Embryonic facial prominence (tissue), 1 donor: ENCODE measurements at regions not wholly inside any gene's neighbourhood (a gene's known extent, or its start where the extent isn't known, plus 50 kb on each side); places are given as distances from the start of the nearest gene placed in this dataset.
"Not testable (repeated sequence)": the region's sequence is repeated elsewhere in the genome, so short reads cannot be mapped to it uniquely, and the experiment has no call there.

Experiments used
- DNase-seq: peaks from one replicate; pipeline ENCODE4 v3.0.0-alpha.2; 2016; ENCODE audit errors: extremely low spot score

DNA sequence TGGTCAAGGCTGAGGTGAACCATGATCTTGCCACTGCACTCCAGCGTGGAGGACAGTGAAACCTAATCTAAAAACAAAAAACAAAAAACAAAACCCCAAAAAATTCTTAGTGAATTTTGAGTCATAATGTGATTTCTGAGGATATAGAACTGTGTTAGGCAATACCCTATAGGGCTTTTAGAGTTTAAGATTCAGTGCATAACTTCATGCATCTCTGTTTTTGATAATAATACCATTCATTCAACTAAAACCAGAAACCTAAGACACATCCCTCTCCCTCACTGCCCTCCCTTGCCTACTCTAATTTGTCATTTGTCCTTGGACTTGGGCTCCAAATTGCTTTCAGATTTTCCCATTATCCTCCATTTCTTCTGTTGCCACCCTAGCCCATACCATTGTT, 405.7 kb upstream of the EDIL3 start:
- DNase-seq: no peak

DNA sequence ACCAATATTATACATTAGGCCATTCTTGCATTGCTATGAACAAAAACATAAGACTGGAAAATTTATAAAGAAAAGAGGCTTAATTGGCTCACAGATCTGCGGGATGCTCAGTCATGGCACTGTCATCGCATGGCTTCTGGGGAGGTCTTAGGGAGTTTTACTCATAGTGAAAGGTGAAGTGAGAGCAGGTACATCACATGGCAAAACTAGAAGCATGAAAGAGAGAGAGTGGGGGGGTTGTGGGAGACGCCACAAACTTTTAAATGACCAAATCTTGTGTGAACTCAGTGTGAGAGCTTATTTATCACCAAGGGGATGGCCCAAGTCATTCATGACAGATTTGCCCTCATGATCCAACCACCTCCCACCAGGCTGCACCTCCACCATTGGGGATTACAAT, 398.3 kb upstream of the EDIL3 start:
- no peak for DNase-seq

DNA sequence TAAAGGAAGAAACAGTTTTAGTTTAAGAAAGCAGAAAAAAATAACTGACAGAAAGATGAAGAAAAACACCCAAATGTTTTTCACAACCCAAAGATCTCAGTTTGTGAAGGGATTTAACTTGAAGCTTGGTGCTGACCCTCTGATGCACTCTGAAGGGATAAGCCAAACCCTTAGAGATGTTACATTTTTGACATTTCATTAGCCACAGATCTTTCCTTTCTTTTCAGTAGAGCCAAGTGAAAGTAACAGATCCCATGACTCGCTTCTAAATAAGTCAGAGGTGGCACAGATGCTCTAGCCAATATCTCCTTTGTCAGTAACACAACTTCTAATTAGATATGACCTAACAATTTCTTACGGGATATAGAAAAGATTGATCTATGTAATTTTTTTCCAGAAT, 394.5 kb upstream of the EDIL3 start:
- no peak for DNase-seq

DNA sequence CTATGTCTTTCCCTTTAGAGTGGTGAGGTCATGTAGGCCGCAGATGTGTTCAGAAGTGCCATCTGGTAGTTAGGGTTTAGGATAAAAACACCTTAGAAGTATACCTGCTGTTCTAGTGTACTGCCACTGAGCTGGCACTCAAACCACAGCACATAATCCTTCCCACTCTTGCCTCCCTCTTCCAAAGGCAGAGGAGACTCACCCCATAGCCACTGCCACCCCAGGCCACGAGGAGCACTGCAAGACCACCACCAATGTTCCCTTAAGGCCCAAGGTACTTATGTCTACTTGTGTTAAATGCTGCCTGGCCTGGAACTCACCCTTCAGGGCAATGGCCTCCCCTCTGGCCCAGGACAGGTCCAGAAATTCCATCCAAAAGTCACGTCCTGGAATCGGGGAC, 379.5 kb upstream of the EDIL3 start:
- no peak for DNase-seq

- DNase-seq: no peak
Measured at GRCh38 chr5:84758008-84758407, 373.3 kb upstream of the EDIL3 start.

DNA sequence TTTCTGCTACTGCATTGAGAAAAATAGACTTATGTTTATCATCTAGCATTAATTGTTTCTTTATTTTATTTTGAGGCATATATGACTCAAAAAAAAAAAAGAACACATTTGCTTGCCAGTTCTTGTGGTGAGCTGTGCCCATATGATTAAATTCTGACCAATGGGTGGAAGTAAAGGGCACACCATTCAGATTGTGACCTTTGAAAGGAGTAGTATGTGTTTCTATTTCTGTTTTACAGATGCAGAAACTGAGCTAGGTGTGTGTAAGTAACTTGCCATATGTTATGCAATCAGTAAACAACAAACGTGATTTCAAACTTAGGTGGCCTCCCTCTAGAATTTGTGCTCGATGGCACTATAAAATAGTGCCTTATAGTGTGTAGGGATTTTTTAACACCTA, 368.1 kb upstream of the EDIL3 start:
- DNase-seq: no peak

DNA sequence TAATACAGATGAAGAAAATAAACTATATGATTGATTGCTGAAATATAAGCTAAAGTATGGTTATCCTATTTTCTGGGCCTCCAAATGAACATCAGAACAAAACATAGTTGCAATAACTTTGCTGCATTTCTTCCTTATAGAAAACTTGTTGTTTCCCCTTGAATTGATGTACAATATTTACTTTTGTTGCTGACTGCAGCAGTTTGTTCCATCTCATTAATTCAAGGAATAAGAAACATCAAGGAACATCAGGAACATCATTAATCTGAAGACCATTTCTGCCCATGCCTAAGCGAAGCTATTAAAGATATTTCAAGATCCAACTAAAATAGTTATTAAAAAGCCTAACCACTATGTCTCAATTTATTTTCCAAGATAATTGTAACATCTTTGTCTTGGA, 363.6 kb upstream of the EDIL3 start:
- no peak for DNase-seq

- DNase-seq: not testable (repeated sequence)
Measured at GRCh38 chr5:84746280-84746679, 361.6 kb upstream of the EDIL3 start.

DNA sequence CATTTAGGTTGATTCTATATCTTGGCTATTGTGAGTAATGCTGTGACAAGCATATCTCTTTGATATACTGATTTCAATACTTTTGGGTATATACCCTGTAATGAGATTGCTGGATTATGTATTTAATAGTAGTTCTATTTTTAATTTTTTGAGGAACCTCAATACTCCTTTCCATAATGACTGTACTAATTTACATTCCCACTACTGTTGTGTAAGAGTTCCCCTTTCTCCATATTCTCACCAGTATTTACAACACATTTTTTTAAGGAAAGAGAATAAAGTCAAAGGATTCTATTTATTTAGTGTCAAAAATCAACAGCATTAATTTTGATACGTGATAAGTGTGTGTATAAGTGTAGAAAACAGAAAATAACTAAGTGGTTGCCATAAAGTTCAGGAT, 356.4 kb upstream of the EDIL3 start:
- DNase-seq: no peak

GRCh38 chr5:84729326-84729725, 344.6 kb upstream of the EDIL3 start:
- no peak for DNase-seq

- no peak for DNase-seq
Measured at GRCh38 chr5:84727708-84728107, 343.0 kb upstream of the EDIL3 start.

DNA sequence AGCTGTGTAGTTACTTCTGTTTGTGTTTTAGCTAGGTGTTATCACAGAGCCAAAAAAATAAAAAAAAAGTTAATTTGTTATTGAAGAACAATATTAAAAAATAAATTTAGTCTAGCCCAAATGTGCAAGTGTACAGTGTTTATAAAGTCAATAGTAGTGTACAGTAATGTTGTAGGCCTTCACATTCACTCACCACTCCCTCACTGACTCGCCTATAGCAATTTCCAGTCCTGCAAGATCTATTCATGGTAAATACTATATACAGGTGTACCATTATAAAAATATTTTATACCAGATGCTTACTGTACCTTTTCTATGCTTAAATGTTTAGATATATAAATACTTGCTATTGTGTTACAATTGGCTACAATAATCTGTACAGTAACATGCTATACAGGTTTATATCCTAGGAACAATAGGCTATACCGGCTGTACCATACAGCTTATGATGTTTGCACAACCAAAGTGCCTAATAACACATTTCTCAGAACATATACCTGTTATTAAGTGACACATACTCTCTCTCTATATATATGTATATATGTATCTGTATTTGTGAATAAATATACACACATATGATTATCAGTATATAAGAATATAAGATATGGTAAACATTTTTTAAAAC, 341.4 kb upstream of the EDIL3 start:
- DNase-seq: no peak

DNA sequence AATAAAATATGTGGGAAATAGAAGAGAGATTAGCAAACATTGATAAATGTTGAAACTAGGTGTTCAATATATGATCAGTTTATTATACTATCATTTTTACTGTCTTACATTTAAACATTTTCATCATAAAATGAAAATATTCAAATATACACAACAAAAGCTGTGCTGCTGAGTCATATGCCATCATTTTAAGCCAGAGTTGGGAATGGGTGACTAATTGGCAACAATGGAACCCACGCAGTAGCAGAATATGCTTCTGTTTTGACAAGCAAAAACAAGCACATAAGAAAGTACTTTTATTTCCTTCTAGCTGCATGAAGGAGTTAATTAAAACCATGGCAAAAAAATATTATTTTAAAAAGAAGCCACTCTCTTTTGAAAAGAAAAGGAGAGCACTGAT, 340.0 kb upstream of the EDIL3 start:
- no peak for DNase-seq

DNA sequence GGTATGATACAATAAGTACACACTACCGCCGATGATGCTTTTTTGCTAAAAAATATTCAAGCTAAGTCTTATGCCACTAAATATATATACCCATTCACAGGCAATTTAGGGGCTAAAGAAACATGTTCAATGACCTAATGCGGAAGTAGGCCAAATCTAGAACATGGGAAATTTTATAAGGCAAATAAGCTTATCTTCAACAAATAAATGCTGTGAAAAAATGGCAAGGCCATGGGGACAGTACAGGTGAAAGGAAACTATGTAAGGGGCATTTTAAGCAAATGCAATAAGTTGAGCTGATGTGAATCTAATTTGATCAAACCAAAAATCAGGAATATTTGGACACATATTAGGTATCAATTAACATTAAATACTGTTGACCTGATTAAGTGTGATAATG, 339.5 kb upstream of the EDIL3 start:
- no peak for DNase-seq

DNA sequence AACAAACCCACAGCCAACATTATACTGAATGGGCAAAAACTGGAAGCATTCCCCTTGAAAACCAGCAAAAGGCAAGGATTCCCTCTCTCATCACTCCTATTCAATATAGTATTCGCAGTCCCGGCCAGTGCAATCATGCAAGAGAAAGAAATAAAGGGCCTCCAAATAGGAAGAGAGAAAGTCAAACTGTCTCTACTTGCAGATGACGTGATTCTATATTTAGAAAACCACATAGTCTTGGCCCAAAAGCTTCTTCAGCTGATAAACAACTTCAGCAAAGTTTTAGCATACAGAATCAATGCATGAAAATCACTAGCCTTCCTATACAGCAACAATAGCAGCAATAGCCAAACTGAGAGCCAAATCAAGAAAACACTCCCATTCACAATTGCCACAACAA, 333.7 kb upstream of the EDIL3 start:
- DNase-seq: no peak

GRCh38 chr5:84715686-84716085, 331.0 kb upstream of the EDIL3 start:
- DNase-seq: no peak

DNA sequence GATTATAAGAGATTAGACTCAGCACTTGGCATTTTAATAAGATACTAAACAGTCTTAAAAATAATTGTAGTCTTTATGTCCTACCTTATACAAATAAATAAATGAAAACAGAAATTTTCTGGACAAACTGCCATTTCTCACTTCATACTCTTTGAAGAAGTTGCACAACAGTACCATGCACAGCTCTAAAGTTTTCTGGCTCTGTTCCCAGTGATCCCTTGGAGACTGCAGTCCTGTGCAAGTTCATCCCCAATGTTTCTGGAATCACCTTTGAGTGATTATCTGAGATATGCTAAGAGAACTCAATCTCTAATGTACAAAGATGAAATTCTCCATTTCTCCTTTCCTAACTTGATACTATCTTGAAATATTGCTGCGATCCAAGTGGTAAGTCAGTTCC, 330.4 kb upstream of the EDIL3 start:
- no peak for DNase-seq

GRCh38 chr5:84709075-84709474, 324.4 kb upstream of the EDIL3 start:
- DNase-seq: no peak

- no peak for DNase-seq
Measured at GRCh38 chr5:84706678-84707641, 322.3 kb upstream of the EDIL3 start.

DNA sequence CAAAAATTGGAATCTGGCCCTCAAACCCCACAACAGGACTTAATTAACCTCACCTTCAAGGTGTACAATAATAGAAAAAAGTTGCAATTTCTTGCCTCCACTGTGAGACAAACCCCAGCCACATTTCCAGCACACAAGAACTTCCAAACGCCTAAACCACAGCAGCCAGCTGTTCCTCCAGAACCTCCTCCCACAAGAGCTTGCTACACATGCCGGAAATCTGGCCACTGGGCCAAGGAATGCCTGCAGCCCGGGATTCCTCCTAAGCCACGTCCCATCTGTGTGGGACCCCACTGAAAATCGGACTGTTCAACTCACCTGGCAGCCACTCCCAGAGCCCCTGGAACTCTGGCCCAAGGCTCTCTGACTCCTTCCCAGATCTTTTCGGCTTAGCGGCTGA, 315.9 kb upstream of the EDIL3 start:
- DNase-seq: not testable (repeated sequence)

DNA sequence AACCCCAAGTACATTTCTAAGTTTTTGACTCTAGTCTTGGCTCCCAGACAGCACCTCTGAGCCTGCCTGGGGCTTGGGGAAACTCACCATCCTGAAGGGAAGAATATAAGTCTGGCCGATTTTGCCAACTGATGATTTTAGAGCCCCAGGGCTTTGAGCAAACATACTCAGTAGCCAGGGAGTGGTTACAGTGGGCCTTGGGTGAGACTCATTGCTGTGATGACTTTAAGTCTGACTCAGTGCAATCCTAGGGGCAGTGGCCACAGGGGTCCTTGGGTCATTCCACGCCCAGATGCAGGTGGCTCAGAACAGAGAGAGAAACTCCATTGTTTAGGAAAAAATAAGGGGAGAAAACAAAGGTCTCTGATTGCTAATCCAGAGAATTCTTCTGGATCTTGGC, 312.0 kb upstream of the EDIL3 start:
- DNase-seq: no peak

DNA sequence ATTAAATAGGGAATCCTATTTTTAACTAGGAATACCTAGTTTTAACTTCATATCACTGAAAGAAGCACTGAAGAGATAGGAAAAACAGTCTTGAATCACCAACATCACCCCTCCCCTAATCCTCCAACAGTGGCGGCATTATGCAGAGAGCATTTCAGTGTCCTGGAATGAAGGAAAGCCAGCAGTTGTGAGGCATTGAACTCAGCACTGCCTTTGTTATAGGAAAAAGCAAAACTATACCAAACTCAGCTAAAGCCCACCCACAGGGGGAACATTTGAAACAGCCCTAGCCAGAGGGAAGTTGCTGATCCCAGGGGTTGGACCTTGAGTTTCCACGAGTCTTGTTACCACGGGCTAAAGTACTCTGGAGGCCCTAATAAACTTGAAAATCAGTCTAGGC, 310.6 kb upstream of the EDIL3 start:
- DNase-seq: no peak

GRCh38 chr5:84693256-84693655, 308.6 kb upstream of the EDIL3 start:
- DNase-seq: no peak
